HG03378 (cell line): ENCODE measurements at regions not wholly inside any gene's neighbourhood (a gene's known extent, or its start where the extent isn't known, plus 50 kb on each side); places are given as distances from the start of the nearest gene placed in this dataset.
"Not testable (repeated sequence)": the region's sequence is repeated elsewhere in the genome, so short reads cannot be mapped to it uniquely, and the experiment has no call there.

Source experiments
- ATAC-seq: cut with Tn5 transposase; IDR thresholded peaks from one replicate; pipeline ENCODE4 v1.9.1; 2021; ENCODE audit warnings: mild to moderate bottlenecking, moderate library complexity; ENCODE audit not compliant: unreplicated experiment

- no peak for ATAC-seq
Measured at GRCh38 chr4:162849937-162850336, 316.8 kb downstream of the NAF1 start.

GRCh38 chr4:162847945-162848549 is 318.6 kb downstream of the NAF1 start:
- no peak for ATAC-seq

GRCh38 chr4:162841753-162842152 is 324.9 kb downstream of the NAF1 start:
- peak; percentile 61 for ATAC-seq

GRCh38 chr4:162839814-162840213 is 326.9 kb downstream of the NAF1 start:
- no peak for ATAC-seq

- no peak for ATAC-seq
Measured at GRCh38 chr4:162838671-162839070, 328.0 kb downstream of the NAF1 start.

- no peak for ATAC-seq
Measured at GRCh38 chr4:162837679-162838078, 329.0 kb downstream of the NAF1 start.

- ATAC-seq: no peak
Measured at GRCh38 chr4:162837241-162837640, 329.4 kb downstream of the NAF1 start.

GRCh38 chr4:162836773-162837172 is 329.9 kb downstream of the NAF1 start:
- no peak for ATAC-seq

- ATAC-seq: not testable (repeated sequence)
Measured at GRCh38 chr4:162836258-162836657, 330.4 kb downstream of the NAF1 start.

- no peak for ATAC-seq
Measured at GRCh38 chr4:162830899-162831298, 335.8 kb downstream of the NAF1 start.

GRCh38 chr4:162817374-162817773 is 349.3 kb downstream of the NAF1 start:
- not testable (repeated sequence) for ATAC-seq

GRCh38 chr4:162804351-162804924 is 362.3 kb downstream of the NAF1 start:
- ATAC-seq: no peak

- peak; percentile 93 for ATAC-seq
Measured at GRCh38 chr4:162803378-162803777, 363.3 kb downstream of the NAF1 start.

GRCh38 chr4:162797108-162797507 is 369.6 kb downstream of the NAF1 start:
- ATAC-seq: no peak

- no peak for ATAC-seq
Measured at GRCh38 chr4:162793571-162793970, 373.1 kb downstream of the NAF1 start.

GRCh38 chr4:162793004-162793403 is 373.7 kb downstream of the NAF1 start:
- ATAC-seq: no peak

- ATAC-seq: no peak
Measured at GRCh38 chr4:162791226-162791625, 375.5 kb downstream of the NAF1 start.

- no peak for ATAC-seq
Measured at GRCh38 chr4:162787120-162787519, 379.6 kb downstream of the NAF1 start.

- no peak for ATAC-seq
Measured at GRCh38 chr4:162782778-162783525, 383.7 kb downstream of the NAF1 start.

- no peak for ATAC-seq
Measured at GRCh38 chr4:162782096-162782777, 384.5 kb downstream of the NAF1 start.

- no peak for ATAC-seq
Measured at GRCh38 chr4:162770761-162771490, 395.8 kb downstream of the NAF1 start.
